SK-N-SH treated with all-trans-retinoic acid at 6 μM for 48 hours (cell line): ENCODE measurements at regions not wholly inside any gene's neighbourhood (a gene's known extent, or its start where the extent isn't known, plus 50 kb on each side); places are given as distances from the start of the nearest gene placed in this dataset.
"Not testable (repeated sequence)": the region's sequence is repeated elsewhere in the genome, so short reads cannot be mapped to it uniquely, and the experiment has no call there.

ENCODE experiments used
- ARNTL ChIP-seq: fragments of 450-650 bp; formaldehyde crosslinking; IDR thresholded peaks from 2 replicates; pipeline ENCODE4 v1.5.0; 2020; ENCODE audit warnings: low read depth, mild to moderate bottlenecking, moderate library complexity, borderline replicate concordance
- CSDC2 ChIP-seq: fragments of 250-450 bp; sonication (Bioruptor Pico); IDR thresholded peaks from 2 replicates; pipeline ENCODE4 v1.5.0; 2020; ENCODE audit warnings: mild to moderate bottlenecking, moderate library complexity
- GLIS3 ChIP-seq: fragments of 250-450 bp; sonication (Bioruptor Pico); IDR thresholded peaks from 2 replicates; pipeline ENCODE4 v1.5.0; 2020; ENCODE audit warnings: mild to moderate bottlenecking, moderate library complexity
- PATZ1 ChIP-seq: fragments of 250-450 bp; sonication (Bioruptor Pico); IDR thresholded peaks from 2 replicates; pipeline ENCODE4 v1.8.0; 2020; ENCODE audit warnings: mild to moderate bottlenecking, moderate library complexity, borderline replicate concordance
- SNAI2 ChIP-seq: fragments of 250-450 bp; sonication (Bioruptor Pico); IDR thresholded peaks from 2 replicates; pipeline ENCODE4 v1.5.0; 2020; ENCODE audit warnings: mild to moderate bottlenecking, moderate library complexity
- TSHZ2 ChIP-seq: fragments of 250-450 bp; sonication (Bioruptor Pico); IDR thresholded peaks from 2 replicates; pipeline ENCODE4 v1.5.0; 2020; ENCODE audit warnings: mild to moderate bottlenecking, moderate library complexity
- ZC3H10 ChIP-seq: fragments of 250-450 bp; sonication (Bioruptor Pico); IDR thresholded peaks from 2 replicates; pipeline ENCODE4 v1.5.1; 2021; ENCODE audit warnings: mild to moderate bottlenecking, moderate library complexity
- ZFP30 ChIP-seq: fragments of 450-650 bp; formaldehyde crosslinking; IDR thresholded peaks from 2 replicates; pipeline ENCODE4 v1.5.0; 2022; ENCODE audit warnings: mild to moderate bottlenecking, moderate library complexity
- ZNF70 ChIP-seq: fragments of 450-650 bp; formaldehyde crosslinking; IDR thresholded peaks from 2 replicates; pipeline ENCODE4 v1.5.0; 2020; ENCODE audit warnings: mild to moderate bottlenecking, moderate library complexity
- TF ChIP-seq, protein P1 (sequence below): fragments of 250-450 bp; sonication (Bioruptor Pico); IDR thresholded peaks from 2 replicates; pipeline ENCODE4 v1.8.0; 2021; ENCODE audit warnings: low read depth, mild to moderate bottlenecking, moderate library complexity, borderline replicate concordance
- TF ChIP-seq, protein P2 (sequence below): fragments of 250-450 bp; sonication (Bioruptor Pico); IDR thresholded peaks from 2 replicates; pipeline ENCODE4 v1.5.1; 2020; ENCODE audit warnings: low read depth, mild to moderate bottlenecking, moderate library complexity

DNA sequence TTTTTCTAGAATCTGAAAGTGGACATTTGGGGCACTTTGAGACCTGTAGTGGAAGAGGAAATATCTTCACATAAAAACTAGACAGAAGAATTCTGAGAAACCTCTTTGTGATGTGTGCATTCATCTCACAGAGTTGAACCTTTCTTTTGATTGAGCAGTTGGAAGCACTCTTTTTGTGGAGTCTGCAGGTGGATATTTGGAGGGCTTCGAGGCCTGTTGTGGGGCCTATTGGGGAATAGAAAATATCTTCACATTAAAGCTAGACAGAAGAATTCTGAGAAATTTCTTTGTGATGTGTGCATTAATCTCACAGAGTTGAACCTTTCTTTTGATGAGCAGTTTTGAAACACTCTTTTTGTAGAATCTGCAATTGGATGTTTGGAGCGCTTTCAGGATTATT, 236.2 kb downstream of the FOXD4L6 start:
- not testable (repeated sequence) for TF ChIP-seq PATZ1 (CRISPR knock-in tag); TSHZ2 (CRISPR knock-in tag); CSDC2 (CRISPR knock-in tag); ARNTL; SNAI2 (CRISPR knock-in tag); ZFP30 (CRISPR knock-in tag); GLIS3 (CRISPR knock-in tag); ZNF70 (CRISPR knock-in tag); ZC3H10 (CRISPR knock-in tag)
- TF ChIP-seq, protein P1, sequence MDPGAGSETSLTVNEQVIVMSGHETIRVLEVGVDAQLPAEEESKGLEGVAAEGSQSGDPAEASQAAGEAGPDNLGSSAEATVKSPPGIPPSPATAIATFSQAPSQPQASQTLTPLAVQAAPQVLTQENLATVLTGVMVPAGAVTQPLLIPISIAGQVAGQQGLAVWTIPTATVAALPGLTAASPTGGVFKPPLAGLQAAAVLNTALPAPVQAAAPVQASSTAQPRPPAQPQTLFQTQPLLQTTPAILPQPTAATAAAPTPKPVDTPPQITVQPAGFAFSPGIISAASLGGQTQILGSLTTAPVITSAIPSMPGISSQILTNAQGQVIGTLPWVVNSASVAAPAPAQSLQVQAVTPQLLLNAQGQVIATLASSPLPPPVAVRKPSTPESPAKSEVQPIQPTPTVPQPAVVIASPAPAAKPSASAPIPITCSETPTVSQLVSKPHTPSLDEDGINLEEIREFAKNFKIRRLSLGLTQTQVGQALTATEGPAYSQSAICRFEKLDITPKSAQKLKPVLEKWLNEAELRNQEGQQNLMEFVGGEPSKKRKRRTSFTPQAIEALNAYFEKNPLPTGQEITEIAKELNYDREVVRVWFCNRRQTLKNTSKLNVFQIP, result not testable (repeated sequence)
- TF ChIP-seq, protein P2, sequence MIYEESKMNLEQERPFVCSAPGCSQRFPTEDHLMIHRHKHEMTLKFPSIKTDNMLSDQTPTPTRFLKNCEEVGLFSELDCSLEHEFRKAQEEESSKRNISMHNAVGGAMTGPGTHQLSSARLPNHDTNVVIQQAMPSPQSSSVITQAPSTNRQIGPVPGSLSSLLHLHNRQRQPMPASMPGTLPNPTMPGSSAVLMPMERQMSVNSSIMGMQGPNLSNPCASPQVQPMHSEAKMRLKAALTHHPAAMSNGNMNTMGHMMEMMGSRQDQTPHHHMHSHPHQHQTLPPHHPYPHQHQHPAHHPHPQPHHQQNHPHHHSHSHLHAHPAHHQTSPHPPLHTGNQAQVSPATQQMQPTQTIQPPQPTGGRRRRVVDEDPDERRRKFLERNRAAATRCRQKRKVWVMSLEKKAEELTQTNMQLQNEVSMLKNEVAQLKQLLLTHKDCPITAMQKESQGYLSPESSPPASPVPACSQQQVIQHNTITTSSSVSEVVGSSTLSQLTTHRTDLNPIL (CRISPR knock-in tag), result not testable (repeated sequence)
